ENCODE measurements at regions not wholly inside any gene's neighbourhood (a gene's known extent, or its start where the extent isn't known, plus 50 kb on each side); places are given as distances from the start of the nearest gene placed in this dataset.

- peak; percentile 58 for DNase-seq (ENCODE audit: low spot score)
- intact Hi-C loops (cut with DNase I), result loop anchor here in 1 of 2 donors (1.0 kb wide), 1 partner anchor 31 kb away; no protein-coding TSS in a partner anchor
These were observed 945.0 kb downstream of the BRD1 start for GRCh38 chr22:48882636-48883200.

GRCh38 chr22:48881326-48881980 lies 946.2 kb downstream of the BRD1 start:
- intact Hi-C loops (cut with DNase I), result no loop called here

GRCh38 chr22:48880749-48881148 lies 946.9 kb downstream of the BRD1 start:
- DNase-seq (ENCODE audit: low spot score), result no peak

More at GRCh38 chr22:48881326-48881980, 946.2 kb downstream of the BRD1 start:
- peak; percentile 58 for DNase-seq (ENCODE audit: low spot score)

DNA sequence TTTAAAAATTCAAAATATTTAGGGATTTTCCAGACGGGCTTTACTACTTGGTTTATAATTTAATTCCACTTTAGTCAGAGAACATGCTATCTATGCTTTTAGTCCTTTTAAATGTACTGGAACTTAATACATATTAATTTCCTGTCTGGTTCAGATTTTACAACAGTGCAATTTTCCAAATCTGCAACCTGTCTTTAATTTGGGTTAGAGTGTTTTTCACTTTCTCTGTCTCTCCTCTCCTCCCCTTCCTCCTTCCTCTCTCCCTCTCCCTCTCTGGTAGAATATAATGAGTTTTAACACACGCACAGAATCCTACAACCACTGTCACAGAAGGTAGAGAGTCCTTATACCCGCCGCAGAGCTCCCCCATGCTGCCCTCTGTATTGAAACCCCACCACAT lies 950.7 kb downstream of the BRD1 start:
- DNase-seq (ENCODE audit: low spot score), result no peak
- intact Hi-C loops (cut with DNase I), result no loop called here

More at GRCh38 chr22:48880749-48881148, 946.9 kb downstream of the BRD1 start:
- intact Hi-C loops (cut with DNase I), result no loop called here

GRCh38 chr22:48874956-48875355 lies 952.7 kb downstream of the BRD1 start:
- DNase-seq (ENCODE audit: low spot score), result no peak
- intact Hi-C loops (cut with DNase I), result no loop called here

- no peak for DNase-seq (ENCODE audit: low spot score)
- intact Hi-C loops (cut with DNase I), result no loop called here
These were observed 954.5 kb downstream of the BRD1 start for GRCh38 chr22:48873191-48873520.

DNA sequence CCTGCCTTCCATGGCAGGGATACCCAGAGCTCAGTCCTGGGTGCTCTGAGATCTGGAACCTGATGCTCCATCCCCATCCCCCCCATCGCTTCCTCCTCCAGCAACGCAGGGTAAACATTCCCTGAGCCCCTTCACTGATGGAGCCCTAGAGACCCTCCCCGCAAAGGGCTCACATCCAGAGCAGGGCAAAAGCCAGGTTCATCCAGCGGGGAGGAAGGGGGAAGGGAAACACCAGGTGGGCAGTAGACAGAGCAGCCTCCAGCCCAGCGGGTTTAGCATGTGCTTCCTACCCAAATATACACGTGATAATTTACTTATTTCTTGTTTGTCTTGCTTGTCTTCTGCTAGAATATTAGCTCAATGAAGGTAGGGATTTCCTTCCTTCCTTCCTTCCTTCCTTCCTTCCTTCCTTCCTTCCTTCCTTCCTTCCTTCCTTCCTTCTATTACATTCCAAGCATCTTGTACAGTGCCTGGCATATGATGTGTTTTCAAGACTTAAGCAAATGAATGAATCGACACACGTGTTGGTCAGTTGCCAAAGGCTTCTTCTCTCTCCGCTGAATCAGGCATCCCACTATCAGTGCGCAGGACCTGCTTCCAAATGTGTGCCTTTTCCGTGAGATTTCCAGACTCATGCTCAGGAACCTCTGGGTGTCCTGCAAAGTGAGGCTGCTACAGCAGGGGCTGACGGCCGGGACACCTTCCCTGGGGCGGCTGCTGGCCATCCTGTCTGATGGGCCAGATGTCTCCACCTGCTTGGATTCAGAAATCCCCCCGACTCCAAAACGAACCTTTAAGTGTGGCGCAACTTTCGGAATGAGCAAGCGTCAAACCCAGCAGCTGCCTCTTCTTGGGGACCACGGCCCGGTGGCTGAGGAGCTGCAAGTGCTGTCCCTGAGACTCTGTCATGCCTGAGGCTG lies 955.1 kb downstream of the BRD1 start:
- DNase-seq (ENCODE audit: low spot score), result peak; percentile 43
- intact Hi-C loops (cut with DNase I), result no loop called here

- intact Hi-C loops (cut with DNase I), result no loop called here
- DNase-seq (ENCODE audit: low spot score), result peak; percentile 66
These were observed 956.4 kb downstream of the BRD1 start for GRCh38 chr22:48871176-48871840.

DNA sequence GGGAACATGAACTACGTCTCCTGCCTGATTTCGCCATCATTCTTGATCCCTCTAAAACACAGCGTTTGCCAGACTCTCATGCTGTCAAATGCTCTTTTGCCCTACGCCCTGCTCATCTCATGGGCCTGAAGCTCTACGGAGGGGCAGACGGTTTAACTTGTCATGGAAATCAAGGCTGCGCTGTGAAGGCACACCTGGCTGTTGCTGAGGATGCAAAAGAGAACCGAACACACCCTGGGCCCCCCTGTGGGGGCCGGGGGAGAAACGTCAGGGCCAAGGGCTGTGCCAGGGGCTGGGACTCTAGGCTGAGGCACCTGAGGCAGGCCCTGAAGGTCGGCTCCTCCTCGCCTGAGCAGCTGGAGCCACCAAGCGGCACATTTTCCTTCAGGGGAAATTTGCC lies 957.2 kb downstream of the BRD1 start:
- intact Hi-C loops (cut with DNase I), result no loop called here
- peak; percentile 56 for DNase-seq (ENCODE audit: low spot score)

- intact Hi-C loops (cut with DNase I), result no loop called here
- DNase-seq (ENCODE audit: low spot score), result no peak
These were observed 957.9 kb downstream of the BRD1 start for GRCh38 chr22:48869788-48870187.

DNA sequence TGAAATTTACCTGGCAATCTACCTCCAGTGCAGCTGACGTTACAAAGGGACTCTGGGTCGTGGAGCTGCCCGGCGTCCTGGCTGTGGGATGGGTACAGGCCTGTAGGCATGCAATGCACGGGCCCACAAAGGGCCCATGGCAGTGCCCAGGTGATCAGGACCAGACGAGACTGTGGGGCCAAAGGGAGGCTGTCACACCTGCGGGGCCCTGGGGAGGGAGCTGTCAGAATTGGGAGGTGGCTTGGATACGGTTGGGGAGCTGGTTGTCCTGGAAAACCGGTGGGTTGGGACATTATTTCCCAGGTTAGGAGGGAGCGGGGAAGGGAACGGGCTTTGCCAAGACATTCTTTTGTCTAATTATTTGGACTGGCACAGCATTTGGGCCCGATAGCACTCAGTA lies 958.5 kb downstream of the BRD1 start:
- DNase-seq (ENCODE audit: low spot score), result peak; percentile 53
- intact Hi-C loops (cut with DNase I), result no loop called here

- peak; percentile 59 for DNase-seq (ENCODE audit: low spot score)
- intact Hi-C loops (cut with DNase I), result no loop called here
These were observed 959.1 kb downstream of the BRD1 start for GRCh38 chr22:48868554-48868953.

DNA sequence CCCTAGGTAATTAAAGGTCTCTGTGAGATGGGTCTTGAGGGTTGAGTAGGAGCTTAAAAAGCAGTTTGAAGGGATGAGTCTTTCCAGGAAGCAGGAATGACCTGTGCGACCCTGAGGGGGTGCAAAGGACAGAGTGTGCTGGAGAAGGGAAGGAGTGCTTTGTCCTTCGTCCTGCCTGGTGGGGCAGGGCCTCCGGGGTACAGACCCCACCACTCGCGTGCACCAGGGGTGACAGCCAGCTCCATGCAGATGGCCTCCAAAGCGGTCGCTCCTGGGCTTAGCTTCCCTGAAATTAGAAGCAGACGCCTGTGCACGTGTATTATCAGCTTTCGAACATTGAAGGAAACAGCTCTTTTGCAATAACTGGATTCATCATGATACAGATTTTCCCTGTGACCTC lies 959.8 kb downstream of the BRD1 start:
- intact Hi-C loops (cut with DNase I), result no loop called here
- DNase-seq (ENCODE audit: low spot score), result peak; percentile 50

- DNase-seq (ENCODE audit: low spot score), result peak; percentile 64
- intact Hi-C loops (cut with DNase I), result no loop called here
These were observed 960.6 kb downstream of the BRD1 start for GRCh38 chr22:48866906-48867681.

DNA sequence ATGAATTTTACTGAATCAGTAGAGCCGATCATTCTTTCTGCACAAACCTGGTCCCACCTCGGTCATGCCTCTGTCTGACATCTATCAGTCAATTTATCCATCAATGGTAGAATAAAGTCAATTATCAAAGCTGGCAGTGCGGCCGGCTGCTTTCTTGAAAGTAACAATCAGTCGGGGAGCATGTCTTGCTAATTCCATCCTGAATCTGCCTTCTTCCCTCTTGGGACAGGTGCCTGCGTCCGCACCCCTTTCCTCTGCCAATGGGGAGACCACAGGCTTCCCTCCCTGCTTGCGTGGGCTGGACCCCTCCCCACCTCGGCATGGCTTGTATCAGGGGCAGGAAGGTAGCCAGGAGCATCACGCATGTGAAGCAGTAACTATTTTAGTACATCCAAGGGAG lies 962.9 kb downstream of the BRD1 start:
- intact Hi-C loops (cut with DNase I), result no loop called here
- DNase-seq (ENCODE audit: low spot score), result no peak

- DNase-seq (ENCODE audit: low spot score), result peak; percentile 70
These were observed 963.6 kb downstream of the BRD1 start for GRCh38 chr22:48863965-48864528.

GRCh38 chr22:48860557-48860956 lies 967.1 kb downstream of the BRD1 start:
- peak; percentile 74 for DNase-seq (ENCODE audit: low spot score)
- intact Hi-C loops (cut with DNase I), result no loop called here

More at GRCh38 chr22:48863965-48864528, 963.6 kb downstream of the BRD1 start:
- intact Hi-C loops (cut with DNase I), result no loop called here

GRCh38 chr22:48858856-48859255 lies 968.8 kb downstream of the BRD1 start:
- no peak for DNase-seq (ENCODE audit: low spot score)
- intact Hi-C loops (cut with DNase I), result no loop called here

GRCh38 chr22:48858121-48858520 lies 969.6 kb downstream of the BRD1 start:
- DNase-seq (ENCODE audit: low spot score), result peak; percentile 65
- intact Hi-C loops (cut with DNase I), result no loop called here
